ENCODE measurements at regions not wholly inside any gene's neighbourhood (a gene's known extent, or its start where the extent isn't known, plus 50 kb on each side); places are given as distances from the start of the nearest gene placed in this dataset.
"Not testable (repeated sequence)": the region's sequence is repeated elsewhere in the genome, so short reads cannot be mapped to it uniquely, and the experiment has no call there.

- no peak for DNase-seq (ENCODE audit: low read depth in 3 of 3)
Observed at GRCh38 chr3:11739706-11740105, 96.0 kb upstream of the VGLL4 start.

GRCh38 chr3:11739123-11739522 is 95.4 kb upstream of the VGLL4 start:
- no peak for DNase-seq (ENCODE audit: low read depth in 3 of 3)

- no peak for DNase-seq (ENCODE audit: low read depth in 3 of 3)
Observed at GRCh38 chr3:11737742-11738141, 94.0 kb upstream of the VGLL4 start.

GRCh38 chr3:11736136-11736833 is 92.6 kb upstream of the VGLL4 start:
- DNase-seq (ENCODE audit: low read depth in 3 of 3): no peak

GRCh38 chr3:11735638-11736037 is 91.9 kb upstream of the VGLL4 start:
- no peak for DNase-seq (ENCODE audit: low read depth in 3 of 3)

- not testable (repeated sequence) for DNase-seq (ENCODE audit: low read depth in 3 of 3)
Observed at GRCh38 chr3:11735111-11735510, 91.4 kb upstream of the VGLL4 start.

- no peak for DNase-seq (ENCODE audit: low read depth in 3 of 3)
Observed at GRCh38 chr3:11733914-11734313, 90.2 kb upstream of the VGLL4 start.

- DNase-seq (ENCODE audit: low read depth in 3 of 3): no peak
Observed at GRCh38 chr3:11727207-11727606, 83.5 kb upstream of the VGLL4 start.

- DNase-seq (ENCODE audit: low read depth in 3 of 3): no peak
Observed at GRCh38 chr3:11726146-11726545, 82.4 kb upstream of the VGLL4 start.

GRCh38 chr3:11725340-11725641 is 81.6 kb upstream of the VGLL4 start:
- not testable (repeated sequence) for DNase-seq (ENCODE audit: low read depth in 3 of 3)

GRCh38 chr3:11724615-11725339 is 81.1 kb upstream of the VGLL4 start:
- DNase-seq (ENCODE audit: low read depth in 3 of 3): no peak

- DNase-seq (ENCODE audit: low read depth in 3 of 3): no peak
Observed at GRCh38 chr3:11721479-11721878, 77.8 kb upstream of the VGLL4 start.

GRCh38 chr3:11720917-11721411 is 77.2 kb upstream of the VGLL4 start:
- no peak for DNase-seq (ENCODE audit: low read depth in 3 of 3)

- peak in 2 of 3 experiments; percentile 25 to 44 for DNase-seq (ENCODE audit: low read depth in 3 of 3)
Observed at GRCh38 chr3:11720304-11720898, 76.7 kb upstream of the VGLL4 start.

- DNase-seq (ENCODE audit: low read depth in 3 of 3): peak; percentile 30 to 76 (median 46)
Observed at GRCh38 chr3:11719406-11720303, 75.9 kb upstream of the VGLL4 start.

GRCh38 chr3:11718637-11719405 is 75.1 kb upstream of the VGLL4 start:
- peak in 1 of 3 experiments; percentile 41 for DNase-seq (ENCODE audit: low read depth in 3 of 3)

GRCh38 chr3:11717768-11718636 is 74.3 kb upstream of the VGLL4 start:
- no peak for DNase-seq (ENCODE audit: low read depth in 3 of 3)

- no peak for DNase-seq (ENCODE audit: low read depth in 3 of 3)
Observed at GRCh38 chr3:11717301-11717700, 73.6 kb upstream of the VGLL4 start.

- no peak for DNase-seq (ENCODE audit: low read depth in 3 of 3)
Observed at GRCh38 chr3:11716573-11717290, 73.0 kb upstream of the VGLL4 start.

Data from stimulated activated CD4-positive, alpha-beta T cell treated with anti-CD3 and anti-CD28 coated beads, TNF-alpha, amount 100 ng/mL, for 24 hours (primary cell).